H7 (cell line): ENCODE measurements at regions not wholly inside any gene's neighbourhood (a gene's known extent, or its start where the extent isn't known, plus 50 kb on each side); places are given as distances from the start of the nearest gene placed in this dataset.
"Not testable (repeated sequence)": the region's sequence is repeated elsewhere in the genome, so short reads cannot be mapped to it uniquely, and the experiment has no call there.

Source experiments
- DNase-seq: peaks from one replicate; pipeline ENCODE4 v3.0.0; 2012
- H3K27me3 ChIP-seq: 2 replicates; pipeline ENCODE4 v1.6.0; 2011; ENCODE audit warnings: mild to moderate bottlenecking, low read length; ENCODE audit not compliant: control insufficient read depth, insufficient read depth
- H3K36me3 ChIP-seq: replicated peaks from 2 replicates; pipeline ENCODE4 v1.5.1; 2011; ENCODE audit warnings: low read length; ENCODE audit not compliant: control insufficient read depth, insufficient read depth
- H3K4me3 ChIP-seq: 2 replicates; pipeline ENCODE4 v1.5.1; 2011; ENCODE audit warnings: low read depth, mild to moderate bottlenecking, control low read depth, low read length, moderate library complexity; ENCODE audit not compliant: insufficient read depth

DNA sequence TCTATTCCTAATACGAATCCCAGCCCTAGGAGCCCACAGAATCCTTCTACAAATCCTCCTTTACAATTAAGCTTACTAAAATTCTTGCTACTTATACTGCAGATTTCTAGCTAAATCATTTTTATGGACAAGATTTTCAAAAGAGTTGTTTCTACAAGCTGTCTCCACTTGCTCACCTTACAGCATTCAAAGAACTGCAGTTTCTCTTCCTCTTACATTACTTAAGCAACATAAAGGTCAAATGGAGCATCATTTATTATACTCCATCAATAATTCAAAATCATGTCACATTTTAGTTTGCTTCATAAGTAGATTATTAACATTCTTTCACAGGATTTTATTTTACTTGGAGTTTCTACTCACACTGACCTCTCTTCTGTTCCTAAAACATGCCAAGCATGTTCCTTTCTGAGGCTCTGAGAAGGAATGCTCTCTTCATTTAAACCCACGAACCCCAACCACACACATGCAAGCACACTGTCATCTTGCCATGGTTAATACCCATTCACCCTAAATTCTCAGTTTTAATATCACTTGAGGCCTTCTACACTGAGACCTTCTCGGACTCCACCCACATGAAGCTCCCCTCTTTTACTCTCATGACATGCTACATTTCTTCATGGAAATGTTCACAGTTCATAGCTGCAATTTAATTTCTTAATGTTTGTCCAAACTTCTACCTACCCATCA, 388.2 kb downstream of the TBC1D32 start:
- no peaks in the 10 kb centered on the region for H3K36me3 ChIP-seq
- H3K4me3 ChIP-seq: no peak overlapping the region
- H3K27me3 ChIP-seq: no peaks in the 10 kb centered on the region
- no peak for DNase-seq

DNA sequence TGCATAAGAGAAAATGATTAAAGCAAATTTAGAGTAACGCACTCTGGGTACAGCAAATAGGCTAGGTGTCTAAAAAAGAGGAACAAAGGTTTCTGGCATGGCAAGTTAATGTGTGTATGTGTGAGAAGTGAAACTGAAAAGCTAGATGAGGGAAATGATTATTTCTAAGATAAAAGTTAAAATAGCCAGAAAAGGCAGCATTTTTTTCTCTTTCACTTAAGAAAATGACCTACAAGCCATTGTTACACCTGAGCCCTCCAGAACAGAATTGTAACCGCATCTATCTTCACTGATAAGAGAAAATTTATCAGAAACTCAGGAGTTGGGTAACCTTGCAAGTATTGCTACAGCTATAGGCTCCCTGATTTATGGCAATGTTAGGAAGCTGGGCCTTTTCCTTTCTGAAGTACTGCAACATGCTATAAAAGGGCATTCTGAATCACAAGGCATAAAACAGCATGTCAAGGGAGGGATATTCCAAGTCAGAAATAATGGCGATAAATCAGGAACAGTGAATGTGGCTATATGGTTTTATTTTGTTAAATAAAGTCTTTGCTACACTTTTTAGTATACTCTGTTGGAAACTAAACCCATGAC, 395.3 kb downstream of the TBC1D32 start:
- no peak overlapping the region for H3K4me3 ChIP-seq
- H3K36me3 ChIP-seq: no peaks in the 10 kb centered on the region
- no peak for DNase-seq
- H3K27me3 ChIP-seq: no peaks in the 10 kb centered on the region

DNA sequence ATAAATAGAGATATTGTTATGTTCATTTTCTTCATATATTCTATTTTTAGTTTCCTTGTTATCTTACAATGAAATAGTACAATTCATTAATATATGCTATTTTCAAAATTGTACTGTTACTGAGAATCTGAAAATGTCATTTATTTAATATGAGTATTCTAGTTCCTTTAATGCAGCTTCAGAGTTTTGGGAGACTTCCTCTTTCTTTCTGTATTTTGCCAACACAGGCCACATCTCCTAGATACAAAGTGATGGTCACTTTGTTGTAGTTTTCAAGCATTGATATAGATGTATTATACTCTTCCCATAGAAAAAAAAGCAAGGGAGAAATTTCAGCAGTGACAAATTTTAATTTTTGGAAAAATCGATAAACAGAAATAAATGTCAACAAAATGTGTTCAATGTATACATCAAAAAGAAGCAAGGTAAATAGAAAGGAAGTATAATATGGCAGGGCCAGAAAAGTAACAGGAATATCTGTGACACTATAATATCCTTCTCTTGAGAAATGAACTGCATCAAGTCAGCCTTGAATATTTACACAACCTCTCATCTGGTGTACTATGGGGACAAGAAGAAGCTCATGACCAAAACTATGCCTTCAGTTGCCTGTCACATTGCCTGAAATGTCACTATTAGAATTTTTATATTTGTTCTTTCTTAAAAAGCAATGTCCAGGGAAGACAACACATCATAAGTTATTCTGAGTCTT, 396.0 kb downstream of the TBC1D32 start:
- no peak overlapping the region for H3K4me3 ChIP-seq
- no peak for DNase-seq
- no peaks in the 10 kb centered on the region for H3K27me3 ChIP-seq
- H3K36me3 ChIP-seq: no peaks in the 10 kb centered on the region

DNA sequence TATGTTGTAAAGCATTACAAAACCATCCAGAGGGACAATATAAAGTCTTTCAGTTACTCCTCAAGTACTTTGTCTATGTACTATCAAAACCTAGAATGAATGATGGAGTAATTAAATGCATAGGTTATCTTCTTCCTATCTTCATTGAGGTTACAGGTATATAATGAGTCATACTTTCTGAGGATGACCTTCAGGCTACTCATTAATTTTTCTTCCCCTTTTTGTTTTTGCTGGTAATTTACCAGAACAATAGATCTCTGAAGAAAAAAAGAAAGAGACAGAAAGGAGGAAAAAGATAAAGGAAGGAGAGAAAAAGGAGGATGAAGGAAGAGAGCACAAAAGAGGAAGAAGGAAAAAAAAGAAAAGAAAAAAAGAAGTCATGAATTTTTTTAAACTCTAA, 398.4 kb downstream of the TBC1D32 start:
- H3K4me3 ChIP-seq: no peak overlapping the region
- no peaks in the 10 kb centered on the region for H3K36me3 ChIP-seq

DNA sequence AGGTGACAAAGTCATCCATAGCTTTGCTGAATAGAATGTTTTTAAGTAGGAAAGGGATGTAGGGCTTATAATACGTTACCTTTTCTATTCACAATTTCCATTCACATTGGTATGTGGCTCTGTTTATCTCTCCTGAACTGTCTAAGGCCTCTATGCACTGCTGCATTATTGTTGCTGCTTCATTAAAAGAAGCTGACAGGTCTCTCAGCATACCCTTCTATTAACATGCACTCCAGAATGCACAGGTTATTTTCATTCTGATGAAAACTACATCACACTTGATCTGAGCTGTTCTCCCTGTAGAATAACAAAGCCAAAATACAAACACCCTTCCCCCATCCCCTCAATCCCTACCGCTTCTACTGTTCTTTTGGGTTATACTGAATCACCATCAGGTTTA, 399.3 kb downstream of the TBC1D32 start:
- no peak overlapping the region for H3K4me3 ChIP-seq
- DNase-seq: peak; percentile 1
- no peaks in the 10 kb centered on the region; the same call in 1 of the 2 replicates for H3K27me3 ChIP-seq
- no peaks in the 10 kb centered on the region for H3K36me3 ChIP-seq

More for the DNA sequence above, 398.4 kb downstream of the TBC1D32 start:
- H3K27me3 ChIP-seq: no peaks in the 10 kb centered on the region; the same call in 1 of the 2 replicates
- DNase-seq: no peak

DNA sequence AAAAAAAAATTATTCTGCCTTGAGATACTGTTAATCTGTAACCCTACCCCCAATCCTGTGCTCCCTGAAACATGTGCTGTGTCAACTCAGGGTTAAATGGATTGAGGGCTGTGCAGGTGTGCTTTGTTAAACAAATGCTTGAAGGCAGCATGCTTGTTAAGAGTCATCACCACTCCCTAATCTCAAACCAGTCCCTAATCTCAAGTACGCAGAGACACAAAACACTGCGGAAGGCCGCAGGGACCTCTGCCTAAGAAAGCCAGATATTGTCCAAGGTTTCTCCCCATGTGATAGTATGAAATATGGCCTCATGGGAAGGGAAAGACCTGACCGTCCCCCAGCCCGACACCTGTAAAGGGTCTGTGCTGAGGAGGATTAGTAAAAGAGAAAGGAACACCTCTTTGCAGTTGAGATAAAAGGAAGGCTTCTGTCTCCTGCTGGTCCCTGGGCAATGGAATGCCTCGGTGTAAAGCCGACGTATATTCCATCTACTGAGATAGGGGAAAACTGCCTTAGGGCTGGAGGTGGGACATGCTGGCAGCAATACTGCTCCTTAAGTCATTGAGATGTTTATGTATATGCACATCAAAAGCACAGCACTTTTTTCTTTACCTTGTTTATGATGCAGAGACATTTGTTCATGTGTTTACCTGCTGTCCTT, 402.6 kb downstream of the TBC1D32 start:
- H3K36me3 ChIP-seq, DNase-seq, H3K4me3 ChIP-seq, H3K27me3 ChIP-seq: not testable (repeated sequence)

DNA sequence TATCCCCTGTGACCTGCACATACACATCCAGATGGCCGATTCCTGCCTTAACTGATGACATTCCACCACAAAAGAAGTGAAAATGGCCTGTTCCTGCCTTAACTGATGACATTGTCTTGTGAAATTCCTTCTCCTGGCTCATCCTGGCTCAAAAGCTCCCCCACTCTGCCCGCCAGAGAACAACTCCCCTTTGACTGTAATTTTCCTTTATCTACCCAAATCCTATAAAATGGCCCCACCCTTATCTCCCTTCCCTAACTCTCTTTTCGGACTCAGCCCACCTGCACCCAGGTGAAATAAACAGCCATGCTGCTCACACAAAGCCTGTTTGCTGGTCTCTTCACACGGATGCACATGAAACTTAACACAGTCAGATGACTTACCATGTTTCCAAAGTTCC, 403.8 kb downstream of the TBC1D32 start:
- H3K4me3 ChIP-seq, H3K27me3 ChIP-seq, DNase-seq, H3K36me3 ChIP-seq: not testable (repeated sequence)

DNA sequence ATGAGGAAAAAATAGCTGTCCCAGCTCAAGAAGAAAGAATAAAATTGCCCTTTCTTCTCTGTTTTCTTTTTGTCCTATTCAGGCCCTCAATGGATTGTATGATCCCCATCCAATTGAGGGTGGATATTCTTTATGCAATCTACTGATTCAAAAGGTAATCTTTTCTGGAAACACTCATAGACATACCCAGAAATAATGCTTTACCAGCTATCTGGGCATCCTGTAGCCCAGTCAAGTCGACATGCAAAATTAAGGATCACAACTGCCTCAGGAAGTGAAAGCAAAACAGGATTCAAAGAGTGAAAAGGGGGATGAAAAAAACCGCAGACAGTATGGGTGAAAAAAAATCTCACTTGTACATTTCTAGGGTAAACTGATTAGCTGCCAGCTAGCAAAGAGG, 410.1 kb downstream of the TBC1D32 start:
- H3K4me3 ChIP-seq: no peak overlapping the region
- H3K27me3 ChIP-seq: no peaks in the 10 kb centered on the region
- no peaks in the 10 kb centered on the region for H3K36me3 ChIP-seq
- no peak for DNase-seq

DNA sequence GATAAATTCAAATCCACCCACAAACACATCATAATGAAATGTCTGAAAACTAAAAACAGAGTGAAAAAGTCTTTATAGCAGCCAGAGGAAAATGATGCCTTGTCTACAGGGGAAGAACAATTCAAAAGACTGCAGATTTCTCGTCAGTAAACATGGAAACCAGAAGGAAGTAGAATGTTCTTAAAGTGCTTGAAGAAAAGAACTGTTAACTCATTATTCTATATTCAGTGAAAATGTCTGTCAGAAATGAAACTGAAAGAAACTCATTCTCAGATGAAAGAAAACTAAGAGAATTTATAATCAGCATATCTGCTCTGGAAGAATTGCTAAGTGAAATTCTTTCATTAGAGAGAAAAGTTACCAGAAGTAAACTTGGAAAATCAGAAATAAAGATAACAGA, 416.1 kb downstream of the TBC1D32 start:
- DNase-seq: no peak
- H3K27me3 ChIP-seq: no peaks in the 10 kb centered on the region
- H3K4me3 ChIP-seq: no peak overlapping the region
- no peaks in the 10 kb centered on the region for H3K36me3 ChIP-seq

DNA sequence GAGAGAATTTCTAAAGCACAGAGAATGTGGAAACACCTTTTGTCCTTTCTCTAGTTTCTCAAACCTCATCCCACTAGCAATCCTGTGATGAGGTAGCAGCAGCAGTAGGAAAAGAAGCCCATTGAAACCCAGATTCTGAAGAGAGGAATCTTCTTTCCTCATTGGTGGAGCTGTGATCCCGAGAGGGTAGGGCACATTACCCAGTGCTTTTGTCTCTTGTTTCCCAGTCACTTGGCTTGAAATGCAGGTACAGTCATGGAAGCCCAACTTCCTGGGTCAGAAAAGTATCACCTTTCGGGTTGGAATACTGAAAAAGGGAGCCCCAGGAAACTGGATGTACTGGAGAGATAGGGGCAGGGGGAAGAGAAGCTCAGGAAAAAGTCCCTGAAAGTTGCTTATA, 417.4 kb downstream of the TBC1D32 start:
- no peak overlapping the region for H3K4me3 ChIP-seq
- H3K36me3 ChIP-seq: no peaks in the 10 kb centered on the region
- no peak for DNase-seq
- no peaks in the 10 kb centered on the region for H3K27me3 ChIP-seq

DNA sequence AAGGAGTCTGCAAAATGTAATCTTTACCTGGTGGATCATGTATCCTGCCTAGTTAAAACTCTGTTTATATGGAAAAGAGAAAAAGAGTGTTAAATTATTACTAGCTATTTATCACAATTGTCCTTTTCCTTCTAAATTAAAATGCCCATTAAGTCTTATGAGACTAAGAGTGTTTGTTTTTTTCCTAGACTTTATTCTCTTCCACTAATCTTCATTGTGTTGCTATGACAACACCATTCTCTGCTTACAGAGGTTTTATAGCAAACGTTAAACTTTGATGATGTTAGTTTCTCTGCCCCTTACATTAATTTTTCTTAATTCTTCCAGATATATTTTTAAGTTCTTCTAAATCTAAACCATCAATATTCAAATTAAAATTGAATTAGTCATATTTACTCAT, 420.8 kb downstream of the TBC1D32 start:
- H3K27me3 ChIP-seq: no peaks in the 10 kb centered on the region
- no peak for DNase-seq
- H3K36me3 ChIP-seq: no peaks in the 10 kb centered on the region
- no peak overlapping the region for H3K4me3 ChIP-seq

DNA sequence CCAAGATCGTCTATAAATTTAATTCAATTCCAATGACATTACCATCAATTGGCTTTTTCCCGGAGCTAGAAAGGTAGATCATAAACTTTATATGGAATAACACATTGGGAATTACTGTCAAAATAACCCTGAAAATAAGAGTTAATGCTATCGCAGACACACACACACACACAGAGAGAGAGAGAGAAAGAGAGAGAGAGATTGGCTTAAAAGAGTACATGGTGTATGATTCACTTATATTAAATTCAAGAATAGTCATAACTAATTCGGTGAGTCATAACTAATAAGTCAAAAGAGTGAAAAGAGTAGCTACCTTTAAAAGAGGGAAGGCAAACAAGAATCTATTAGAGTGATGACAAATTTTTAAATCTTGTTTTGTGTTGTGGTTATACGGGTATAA, 425.5 kb downstream of the TBC1D32 start:
- no peaks in the 10 kb centered on the region for H3K36me3 ChIP-seq
- no peaks in the 10 kb centered on the region for H3K27me3 ChIP-seq
- no peak for DNase-seq
- H3K4me3 ChIP-seq: no peak overlapping the region

DNA sequence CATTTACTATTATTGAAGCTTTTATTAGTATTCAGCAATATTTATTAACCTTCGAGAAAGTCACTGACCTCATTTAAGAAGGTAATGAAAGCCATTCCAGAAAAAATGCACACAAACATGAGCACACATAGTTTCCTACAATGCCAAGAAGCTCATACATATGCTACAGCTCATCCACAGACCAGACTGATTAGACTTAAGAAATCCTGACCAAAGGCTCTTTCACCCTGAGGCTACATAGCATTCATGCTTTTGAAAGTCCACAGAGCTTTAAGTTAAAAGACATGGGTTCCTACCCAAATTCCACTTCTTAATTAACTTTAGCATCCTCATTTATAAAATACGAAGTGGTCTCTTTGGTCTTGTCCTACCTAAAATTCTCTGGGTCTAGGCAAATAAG, 430.4 kb downstream of the TBC1D32 start:
- no peak overlapping the region for H3K4me3 ChIP-seq
- H3K36me3 ChIP-seq: no peaks in the 10 kb centered on the region
- no peak for DNase-seq
- H3K27me3 ChIP-seq: no peaks in the 10 kb centered on the region

DNA sequence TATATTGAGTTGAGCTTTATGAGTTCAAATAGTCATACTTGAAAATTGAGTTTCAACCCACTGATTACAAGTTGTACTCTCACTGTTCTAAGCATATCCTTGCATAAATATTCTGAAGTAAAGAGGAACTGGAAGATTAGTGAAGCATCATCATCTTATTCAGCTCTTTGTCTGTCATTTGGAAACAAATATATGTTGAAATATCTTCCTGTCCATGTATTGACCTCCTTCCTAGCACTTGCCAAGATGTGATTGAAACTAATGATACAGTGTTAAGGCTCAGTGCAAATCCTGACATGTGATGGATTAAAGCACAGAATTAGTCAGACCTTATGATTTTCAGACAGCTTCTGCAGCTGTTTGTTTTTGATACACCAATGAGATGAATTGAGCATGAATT, 434.3 kb downstream of the TBC1D32 start:
- no peak overlapping the region for H3K4me3 ChIP-seq
- no peaks in the 10 kb centered on the region for H3K36me3 ChIP-seq
- DNase-seq: no peak

DNA sequence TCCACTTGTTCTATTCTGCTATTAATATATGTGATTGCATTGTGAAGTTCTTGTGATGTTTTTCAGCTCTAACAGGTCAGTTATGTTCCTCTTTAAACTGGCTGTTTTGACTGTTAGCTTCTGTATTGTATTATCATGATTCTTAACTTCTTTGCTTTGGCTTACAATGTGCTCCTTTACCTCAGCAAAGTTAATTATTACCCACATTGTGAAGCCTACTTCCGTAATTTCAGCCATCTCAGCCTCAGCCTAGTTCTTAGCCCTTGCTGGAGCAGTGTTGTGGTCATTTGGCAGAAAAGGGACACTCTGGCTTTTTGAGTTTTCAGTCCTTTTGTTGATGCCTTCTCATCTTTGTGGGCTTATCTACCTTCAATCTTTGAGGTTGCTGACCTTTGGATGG, 440.2 kb downstream of the TBC1D32 start:
- H3K4me3 ChIP-seq: no peak overlapping the region
- DNase-seq: no peak
- no peaks in the 10 kb centered on the region for H3K27me3 ChIP-seq
- no peaks in the 10 kb centered on the region for H3K36me3 ChIP-seq

More for the DNA sequence above, 434.3 kb downstream of the TBC1D32 start:
- no peaks in the 10 kb centered on the region for H3K27me3 ChIP-seq
